ENCODE measurements at regions not wholly inside any gene's neighbourhood (a gene's known extent, or its start where the extent isn't known, plus 50 kb on each side); places are given as distances from the start of the nearest gene placed in this dataset.

GRCh38 chr20:39446397-39446796, 484.3 kb downstream of the DHX35 start:
- TF ChIP-seq POLR2A (IDR thresholded peaks at IDR 0.05; ENCODE audit: low read depth, low read length) (no peak), SPI1 (IDR thresholded peaks at IDR 0.05; ENCODE audit: low read depth, low read length) (no peak), POLR2AphosphoS5 (IDR thresholded peaks at IDR 0.05; ENCODE audit: low read depth, low read length) (no peak), POU2F2 (IDR thresholded peaks at IDR 0.05; ENCODE audit: low read depth, low read length) (no peak), PAX5 (IDR thresholded peaks at IDR 0.05; ENCODE audit: insufficient read depth, low read length, severe bottlenecking) (no peak)

Measured in GM12891 (cell line).